Erythroblast (primary cell): ENCODE measurements at regions not wholly inside any gene's neighbourhood (a gene's known extent, or its start where the extent isn't known, plus 50 kb on each side); places are given as distances from the start of the nearest gene placed in this dataset.

Experiments used
- GATA1 ChIP-seq: IDR thresholded peaks from 2 replicates; pipeline ENCODE4 v1.6.1; 2011; ENCODE audit warnings: low read depth, mild to moderate bottlenecking, control low read depth, low read length, moderate library complexity
- POLR2A ChIP-seq: IDR thresholded peaks from 2 replicates; pipeline ENCODE4 v1.6.1; 2011; ENCODE audit warnings: mild to moderate bottlenecking, low read length

DNA sequence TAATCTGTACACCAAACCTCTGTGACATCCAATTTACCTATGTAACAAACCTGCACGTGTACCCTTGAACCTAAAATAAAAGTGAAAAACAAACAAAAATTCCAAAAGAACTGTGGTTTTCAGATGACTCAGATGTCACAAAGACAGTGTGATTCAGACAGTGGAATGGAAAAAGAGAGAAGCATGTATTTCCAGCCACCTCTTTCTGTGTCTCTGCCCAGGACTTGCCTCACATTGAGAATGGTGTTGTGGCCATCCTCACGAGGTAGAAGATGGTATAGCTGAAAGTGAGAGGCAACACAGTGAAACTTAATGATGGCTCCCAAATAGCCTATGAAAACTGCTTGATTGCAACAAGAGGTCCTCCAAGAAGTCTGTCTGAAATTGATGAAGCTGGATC is 78.0 kb downstream of the ARL5B start:
- TF ChIP-seq POLR2A = no peak
- no peak for TF ChIP-seq GATA1
